ENCODE measurements at regions not wholly inside any gene's neighbourhood (a gene's known extent, or its start where the extent isn't known, plus 50 kb on each side); places are given as distances from the start of the nearest gene placed in this dataset.

DNA sequence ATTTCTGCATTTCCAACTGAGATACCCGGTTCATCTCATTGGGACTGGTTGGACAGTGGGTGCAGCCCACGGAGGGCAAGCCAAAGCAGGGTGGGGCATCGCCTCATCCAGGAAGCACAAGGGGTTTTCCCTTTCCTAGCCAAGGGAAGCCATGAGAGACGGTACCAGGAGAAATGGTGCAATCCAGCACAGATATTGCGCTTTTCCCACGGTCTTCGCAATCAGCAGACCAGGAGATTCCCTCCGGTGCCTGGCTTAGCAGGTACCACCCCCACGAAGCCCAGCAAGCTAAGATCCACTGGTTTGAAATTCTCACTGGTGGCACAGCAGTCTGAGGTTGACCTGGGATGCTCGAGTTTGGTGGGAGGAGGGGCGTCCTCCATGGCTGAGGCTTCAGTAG lies 527.0 kb downstream of the TLE1 start:
- no peak for DNase-seq

DNA sequence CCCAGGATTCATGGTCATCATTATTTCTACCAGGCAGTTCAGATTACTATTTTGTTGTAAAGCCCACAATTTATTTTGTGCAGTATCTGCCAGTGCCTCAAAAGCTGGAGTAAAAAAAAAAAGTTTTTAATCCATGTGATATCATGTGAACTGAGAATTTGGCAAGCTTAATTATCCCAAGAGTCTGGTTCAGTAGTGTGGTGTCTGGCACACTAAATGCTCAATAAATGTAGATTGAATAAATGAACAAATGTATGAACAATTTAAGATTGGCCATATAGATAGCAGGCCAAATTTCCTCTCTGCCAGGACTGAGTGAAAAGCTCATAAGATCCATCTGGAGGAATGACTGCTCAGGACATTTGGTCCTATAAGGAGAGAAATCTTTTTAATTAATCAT lies 533.0 kb downstream of the TLE1 start:
- no peak for DNase-seq

DNA sequence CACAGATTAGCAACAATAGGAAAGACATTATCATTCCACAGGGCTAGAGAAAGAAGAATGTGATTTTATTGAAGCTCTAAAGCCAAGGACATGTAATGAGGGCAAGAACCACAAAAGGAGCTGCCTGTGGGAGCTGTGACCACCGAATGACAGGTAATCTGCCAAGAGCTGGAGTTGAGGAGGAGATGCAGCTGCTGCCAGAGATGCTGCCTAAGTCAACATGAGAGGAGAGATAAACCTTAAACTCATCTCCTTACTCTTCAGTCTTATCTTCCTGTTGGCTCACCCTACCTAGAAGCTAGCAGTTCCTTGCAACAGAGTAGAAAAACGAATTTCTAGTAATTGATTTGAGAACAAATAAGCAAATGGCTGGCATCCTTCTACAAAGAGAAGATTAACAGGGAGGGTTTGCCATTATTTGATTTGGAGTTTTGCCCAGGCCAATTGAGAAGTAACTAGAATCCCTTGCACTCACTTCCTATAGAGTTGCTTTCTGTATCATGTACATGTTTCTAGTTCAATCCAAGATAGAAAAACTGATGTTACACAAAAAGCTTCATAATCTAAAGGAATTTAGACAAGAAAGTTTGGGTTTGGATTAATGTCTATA lies 539.2 kb downstream of the TLE1 start:
- peak; percentile 83 for DNase-seq

DNA sequence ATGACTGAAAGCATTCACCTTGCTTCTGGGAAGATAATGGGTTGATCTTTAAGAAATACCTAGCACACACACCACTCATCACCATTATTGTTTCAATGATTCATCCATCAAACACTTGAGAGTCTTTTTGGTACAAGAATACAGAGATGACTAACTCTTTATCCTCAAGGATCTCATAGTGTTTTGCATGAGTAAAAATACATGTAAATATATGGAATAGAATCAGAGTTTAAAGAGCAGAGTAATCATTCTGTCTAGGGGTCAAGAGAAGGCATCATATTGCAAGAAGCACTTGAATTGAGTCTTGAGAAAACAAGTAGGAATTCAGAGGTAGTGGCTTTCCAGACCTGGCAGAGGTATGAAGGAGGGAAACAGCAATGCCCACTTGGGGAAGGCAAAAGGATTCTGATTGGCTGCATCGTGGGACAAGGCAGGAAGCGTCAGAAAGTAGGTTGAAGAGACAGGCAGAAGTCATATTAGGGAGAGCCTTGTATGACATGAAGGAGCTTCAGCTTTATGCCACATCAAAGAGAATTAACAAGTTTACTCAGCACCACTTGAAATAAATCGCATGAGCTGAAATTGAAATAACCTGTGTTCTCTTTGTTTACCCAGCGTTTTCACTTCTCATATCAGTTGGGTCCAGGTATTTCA lies 542.5 kb downstream of the TLE1 start:
- DNase-seq = no peak

DNA sequence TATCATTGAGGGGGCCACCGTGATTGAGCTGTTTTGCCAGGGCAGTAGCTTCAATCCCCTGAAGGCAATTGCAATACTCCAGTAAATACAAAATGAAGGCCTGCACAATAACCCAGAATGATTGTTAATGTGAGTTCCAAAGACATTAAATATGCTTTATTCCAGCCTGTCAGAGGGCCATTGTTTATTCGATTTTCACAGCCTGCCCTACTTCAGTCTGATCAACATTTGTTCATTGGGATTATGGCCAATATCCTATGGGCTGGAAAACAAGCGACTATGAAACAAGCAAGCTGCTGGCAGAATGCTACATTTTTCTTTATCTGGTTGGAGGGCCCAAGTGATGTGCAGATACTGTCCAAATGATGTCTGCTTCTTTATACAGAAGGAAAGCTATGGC lies 543.1 kb downstream of the TLE1 start:
- DNase-seq = no peak

DNA sequence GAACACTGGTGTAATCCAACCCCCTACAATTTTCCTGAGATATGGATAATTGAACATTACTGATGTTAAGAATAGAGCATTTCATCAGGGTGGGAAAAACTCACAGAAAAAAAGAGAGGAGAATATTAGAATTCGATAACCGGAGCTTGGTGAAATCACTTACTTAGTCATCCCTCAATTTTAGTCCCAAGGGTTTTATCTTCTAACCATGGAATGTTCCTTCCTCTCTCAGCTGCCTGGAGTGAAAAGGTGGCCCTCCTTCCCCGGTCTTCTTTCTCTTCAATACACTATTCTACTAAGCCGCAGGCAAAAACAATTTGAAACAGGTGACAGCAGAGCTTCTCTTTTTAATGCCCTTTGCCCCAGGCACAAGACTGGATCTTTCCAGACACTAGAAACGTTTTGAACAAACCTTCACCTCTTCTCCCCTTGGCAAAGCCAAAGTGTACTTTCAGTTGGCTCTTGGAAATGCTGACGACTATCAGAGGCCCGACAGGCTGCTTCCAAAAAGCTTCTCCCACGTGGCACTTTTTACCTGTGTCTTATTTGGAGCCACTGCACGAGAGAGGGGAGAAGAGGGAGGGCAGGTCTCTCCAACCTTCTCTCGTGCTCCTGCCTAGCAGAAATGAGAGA lies 543.9 kb downstream of the TLE1 start:
- no peak for DNase-seq

DNA sequence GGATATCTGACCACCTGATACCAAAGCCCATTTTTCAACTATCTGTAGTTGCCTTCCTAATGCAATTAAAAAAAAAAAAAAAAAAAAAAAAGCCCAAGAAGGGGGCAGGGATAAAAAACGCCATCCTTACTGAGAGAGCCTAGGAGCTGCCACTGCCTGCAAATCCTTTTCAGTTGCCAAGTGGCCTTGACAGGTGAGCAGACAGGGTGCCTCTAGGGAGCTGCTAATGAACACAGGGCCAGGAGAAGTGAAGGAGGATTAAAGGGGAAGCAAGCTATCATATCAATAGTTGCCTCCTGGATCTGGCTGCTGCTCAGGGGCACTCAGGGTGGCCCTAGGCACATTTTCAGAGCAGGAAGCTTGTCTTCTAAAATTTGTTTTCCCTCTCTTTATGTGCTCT lies 547.4 kb downstream of the TLE1 start:
- DNase-seq = no peak

DNA sequence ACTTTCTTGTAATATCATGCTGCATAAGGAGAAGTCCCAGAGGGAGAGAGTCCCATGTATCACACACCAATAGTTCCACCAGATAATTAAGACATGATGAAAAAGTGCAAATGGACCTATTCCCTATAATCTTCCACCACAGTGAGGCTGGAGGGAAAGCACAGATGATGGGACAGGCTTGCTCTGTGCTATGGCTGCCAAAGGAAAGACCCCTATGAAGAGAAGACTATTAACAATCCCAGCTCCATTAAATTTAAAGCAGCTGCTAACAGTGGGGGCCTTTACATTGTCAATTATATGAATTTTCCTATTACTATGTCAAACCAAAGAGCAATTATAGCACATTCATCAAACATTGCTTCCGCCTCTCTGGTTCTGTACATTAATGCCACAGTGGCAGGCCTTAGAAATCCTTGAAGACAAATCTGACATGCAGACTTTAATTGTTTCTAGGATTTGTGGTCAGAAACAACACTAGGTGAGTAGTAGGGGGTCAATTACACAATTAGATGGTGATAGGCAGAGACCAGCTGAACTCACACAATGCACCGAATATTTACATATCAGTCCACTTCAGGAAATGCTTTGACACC lies 551.3 kb downstream of the TLE1 start:
- no peak for DNase-seq

DNA sequence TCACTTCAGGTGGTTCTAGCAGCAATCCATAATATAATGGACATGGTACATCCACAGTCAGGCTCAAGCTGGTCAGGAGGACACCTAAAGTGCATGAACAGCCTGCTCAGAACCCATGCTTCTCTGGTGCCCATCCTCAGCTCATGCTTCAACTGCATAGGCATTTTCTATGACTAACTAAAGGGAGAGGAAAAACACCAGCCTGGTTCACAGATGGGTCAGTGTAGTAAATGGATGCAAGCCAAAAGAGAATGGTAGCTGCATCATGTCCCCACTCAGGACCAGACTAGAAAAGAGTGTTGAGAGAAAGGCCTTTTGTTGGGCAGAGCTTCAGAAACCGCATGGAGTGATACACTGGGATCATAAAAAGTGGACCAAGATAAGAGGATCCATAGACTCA lies 556.6 kb downstream of the TLE1 start:
- no peak for DNase-seq

DNA sequence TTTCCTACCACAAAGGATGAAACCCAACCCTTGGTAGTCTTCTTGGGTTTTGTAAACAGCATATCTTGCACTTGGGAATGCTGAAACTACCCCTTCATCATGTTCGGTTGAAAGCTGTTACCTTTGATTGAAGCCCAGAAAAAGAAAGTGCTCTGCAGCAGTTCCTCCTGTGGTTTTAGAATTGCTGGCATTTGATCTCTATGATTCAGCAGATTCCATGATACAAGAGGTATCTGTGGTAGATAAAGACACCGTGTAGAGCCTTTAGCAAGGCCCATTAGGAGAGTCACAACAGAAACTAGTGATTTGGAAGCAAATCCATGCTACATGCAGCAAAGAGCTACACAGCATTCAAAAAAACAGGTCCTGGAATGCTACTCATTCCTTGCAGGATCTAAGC lies 557.0 kb downstream of the TLE1 start:
- DNase-seq = no peak

DNA sequence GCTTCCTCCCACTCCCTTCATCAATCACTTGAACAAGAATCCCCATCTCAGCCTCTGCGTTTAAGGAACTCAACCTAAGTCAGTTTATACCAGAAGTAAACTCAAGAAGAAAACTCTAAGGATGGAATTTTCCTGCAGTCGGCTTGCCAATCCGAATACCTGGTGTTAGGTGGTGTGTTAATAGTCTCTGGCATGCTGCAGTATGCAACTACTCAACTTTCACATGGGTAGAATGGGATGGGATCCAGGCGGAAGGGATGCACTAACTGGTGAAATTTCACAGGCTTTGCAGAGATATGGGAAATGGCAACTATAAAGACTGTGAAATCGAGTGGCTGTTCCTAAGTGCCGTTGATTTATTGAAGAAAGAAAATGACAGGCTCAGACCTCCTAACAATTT lies 560.6 kb downstream of the TLE1 start:
- no peak for DNase-seq

DNA sequence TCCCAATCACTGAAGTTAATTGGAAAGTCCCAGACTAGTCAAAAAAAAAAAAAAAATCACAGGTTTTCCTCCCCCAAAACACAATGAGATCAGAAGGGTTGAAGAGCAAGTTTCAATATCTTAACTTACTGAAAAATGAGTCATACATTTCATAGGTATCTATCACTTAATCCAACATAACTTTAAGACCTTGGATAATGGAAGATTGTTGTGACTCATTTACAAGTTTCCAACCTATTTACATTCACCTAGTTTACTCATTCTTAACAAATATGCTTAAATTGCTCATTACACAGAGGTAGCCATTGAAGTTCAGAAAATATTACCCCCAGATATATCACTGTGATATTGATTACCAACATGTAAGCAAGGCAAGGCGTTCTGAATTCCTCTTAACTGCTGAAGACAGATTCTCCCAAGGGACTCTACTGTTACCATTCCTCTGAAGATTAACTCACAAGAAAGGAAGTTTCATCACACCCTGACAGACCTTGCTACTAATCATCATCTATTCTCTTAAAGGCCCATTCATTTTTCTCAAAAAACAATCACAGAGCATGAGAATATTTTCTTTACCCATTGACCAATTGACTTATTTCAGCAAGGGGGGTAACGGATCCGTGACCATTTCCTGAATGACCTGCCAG lies 563.8 kb downstream of the TLE1 start:
- DNase-seq = no peak

DNA sequence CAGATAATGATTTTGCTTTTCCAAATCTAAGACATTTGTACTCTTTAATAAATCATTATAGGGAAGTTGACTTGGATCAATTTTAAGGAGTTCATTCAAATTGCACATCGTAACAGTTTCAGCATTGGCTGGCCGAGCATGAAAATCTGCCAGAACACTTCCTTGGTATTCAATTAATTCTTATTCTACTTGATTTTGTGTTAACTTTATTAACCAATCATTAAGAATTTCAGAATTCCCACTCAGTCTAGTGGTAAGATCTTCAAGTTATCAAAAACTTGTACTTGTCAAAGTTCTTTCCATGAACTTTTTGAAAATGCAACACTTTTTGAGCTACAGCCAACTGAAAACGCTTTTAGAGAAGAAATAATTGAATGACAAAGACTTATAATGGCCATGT lies 565.8 kb downstream of the TLE1 start:
- no peak for DNase-seq

DNA sequence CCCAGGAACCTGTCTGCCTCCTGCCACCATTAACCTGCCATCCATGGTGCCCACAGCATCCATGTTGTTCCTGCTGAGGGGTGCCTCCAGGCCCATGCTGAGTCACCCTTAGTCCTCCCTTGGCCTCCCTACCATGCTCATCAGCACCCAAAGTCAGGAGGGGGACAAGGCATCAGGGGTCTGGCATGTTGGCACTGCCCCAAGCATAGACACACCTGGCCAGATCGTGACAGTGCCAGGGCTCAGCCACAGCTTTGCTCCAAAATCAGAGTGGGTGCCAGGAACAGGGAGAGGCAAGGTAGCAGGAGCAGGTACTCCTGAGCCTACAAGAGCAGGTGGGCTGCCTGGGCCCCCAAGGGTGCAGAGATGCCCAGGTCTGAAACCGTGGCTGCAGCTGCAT lies 566.6 kb downstream of the TLE1 start:
- no peak for DNase-seq

DNA sequence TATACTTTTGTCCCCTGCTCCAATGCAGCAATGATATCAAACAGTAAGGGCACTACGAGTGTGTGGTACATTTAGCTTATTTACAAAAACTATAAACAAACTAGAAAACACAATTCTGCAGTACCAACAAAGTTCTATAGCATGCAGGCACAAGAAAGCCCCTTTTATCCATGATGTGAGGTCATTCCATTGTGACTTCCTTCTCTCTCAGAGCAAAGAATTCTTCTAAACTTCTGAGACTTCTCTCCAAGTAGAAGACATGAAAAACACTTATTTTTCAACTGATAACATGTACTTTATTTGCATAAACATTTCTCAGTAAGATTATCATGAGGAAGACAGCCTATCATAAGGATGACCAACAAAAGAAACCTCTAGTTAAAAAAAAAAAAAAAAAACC lies 569.8 kb downstream of the TLE1 start:
- no peak for DNase-seq

DNA sequence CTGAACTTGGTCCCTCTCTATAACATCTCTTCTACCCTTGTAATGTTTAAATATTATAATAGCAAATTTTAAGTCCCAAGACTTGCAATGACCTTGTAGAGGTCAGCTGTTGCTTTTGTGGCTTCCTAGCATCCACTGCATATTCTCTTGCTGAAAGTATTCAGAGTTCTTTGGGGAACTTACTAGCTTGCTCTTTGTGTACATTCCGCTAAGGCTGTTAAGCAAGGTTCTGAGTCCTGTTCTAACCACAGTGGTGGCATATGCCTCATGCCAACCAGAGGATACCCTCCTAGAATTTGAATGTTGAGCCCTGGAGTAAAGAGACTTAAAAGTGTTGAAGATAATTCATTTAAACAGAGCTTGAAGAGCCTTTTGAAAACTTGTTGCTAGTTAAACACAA lies 570.9 kb downstream of the TLE1 start:
- no peak for DNase-seq

DNA sequence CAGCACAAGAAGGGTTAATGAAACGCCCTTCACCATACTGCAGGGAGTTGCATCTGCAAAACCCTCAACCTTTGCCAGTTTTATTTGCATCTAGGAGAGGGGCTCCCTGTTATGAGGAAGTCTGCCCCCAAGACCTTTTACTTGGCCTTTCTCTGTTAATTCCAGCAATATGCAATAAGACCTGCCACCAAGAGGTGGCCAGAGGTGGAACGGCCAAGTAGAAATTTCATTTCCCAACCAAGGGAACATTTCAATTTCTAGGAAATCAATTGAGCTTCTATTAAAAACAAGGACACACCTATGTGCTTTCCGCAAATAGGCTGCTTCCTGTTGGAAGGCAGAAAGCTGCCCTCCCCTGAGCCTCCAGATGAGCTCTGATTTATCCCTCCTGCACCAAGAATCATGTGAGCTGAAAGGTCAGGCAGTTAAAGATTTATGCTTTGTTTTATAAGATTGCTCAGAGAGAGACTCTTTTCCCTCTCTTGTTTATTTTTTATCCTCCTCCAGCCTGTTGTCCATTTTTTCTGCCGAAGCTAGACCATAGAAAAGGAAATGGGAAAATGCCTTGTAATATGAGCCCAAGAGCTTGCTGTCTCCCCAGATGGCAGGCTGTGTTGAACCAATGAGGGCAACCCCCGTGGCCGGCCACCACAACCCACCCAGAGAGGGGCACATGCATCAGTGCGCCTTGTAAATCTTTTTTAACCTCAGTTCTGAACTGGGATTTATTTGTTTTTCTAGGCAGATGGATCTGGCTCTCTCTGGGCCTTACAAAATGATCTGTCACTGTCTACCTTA lies 572.8 kb downstream of the TLE1 start:
- DNase-seq = peak; percentile 17

DNA sequence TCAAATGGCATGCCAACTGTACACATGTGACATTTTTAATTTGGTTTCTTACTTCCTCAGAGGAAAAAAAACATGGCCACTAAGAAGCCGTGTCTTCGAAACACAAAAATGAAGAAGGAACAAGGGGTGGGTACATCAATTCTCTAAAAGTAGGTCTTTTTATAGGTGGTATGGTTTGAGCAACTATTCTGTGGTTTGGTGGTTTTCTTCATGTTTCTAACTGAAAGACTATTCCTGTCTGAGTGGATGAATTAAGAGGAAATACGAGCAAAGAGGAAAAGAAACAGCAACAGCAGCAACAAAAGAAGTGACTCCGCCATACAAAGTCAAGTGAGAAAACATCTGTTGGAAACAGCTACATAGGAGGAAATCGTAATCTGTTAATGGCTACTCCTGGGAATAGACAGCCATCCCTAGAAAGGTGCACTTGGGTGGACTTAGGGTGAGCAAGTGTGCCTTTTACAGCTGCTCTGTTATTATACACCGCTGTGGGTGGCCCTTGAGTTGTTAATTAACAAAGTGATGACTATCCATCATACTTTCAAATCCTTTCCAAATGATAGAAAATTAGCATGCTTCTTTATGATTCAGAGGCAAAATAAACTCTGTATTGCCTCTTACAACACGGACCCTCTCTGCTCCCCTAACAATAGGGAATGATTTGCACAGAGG lies 575.8 kb downstream of the TLE1 start:
- DNase-seq = peak; percentile 81

DNA sequence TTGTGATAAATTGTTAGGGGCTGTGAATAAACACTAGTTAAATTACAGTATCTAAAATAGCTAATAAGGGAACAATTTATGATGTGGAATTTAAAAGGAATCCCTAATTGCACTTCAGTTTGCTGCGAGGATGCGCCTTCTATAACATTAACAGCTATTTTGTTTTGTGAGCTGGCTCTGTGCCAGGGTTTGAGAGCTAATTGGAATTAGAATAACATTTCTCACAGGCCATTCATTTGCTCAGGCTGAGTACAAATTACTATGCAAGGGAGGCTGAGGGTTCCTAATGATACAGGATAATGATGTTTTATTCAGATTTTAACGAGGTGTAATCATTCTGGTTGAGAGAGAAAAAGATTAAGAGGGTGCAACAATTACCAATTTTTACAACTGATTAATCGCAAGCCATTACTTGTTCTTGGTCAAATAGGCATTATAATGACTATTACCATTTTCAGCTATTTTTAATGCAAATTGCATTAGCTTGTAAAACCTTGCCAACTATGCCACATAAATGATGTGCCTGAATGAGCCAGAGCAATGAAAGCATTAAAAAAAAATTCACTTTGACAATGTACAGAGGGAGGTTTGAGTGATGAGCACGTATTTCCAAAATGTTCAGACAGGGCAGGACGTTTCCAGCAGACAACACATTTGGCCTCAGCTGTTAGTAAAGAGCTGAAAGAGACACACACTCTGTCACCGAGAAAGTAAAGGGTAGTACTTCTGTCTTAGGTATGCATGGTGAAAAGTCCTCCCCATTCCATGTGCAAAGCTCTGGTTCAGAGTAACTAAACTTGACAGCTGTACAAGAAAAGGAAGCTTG lies 576.5 kb downstream of the TLE1 start:
- no peak for DNase-seq

DNA sequence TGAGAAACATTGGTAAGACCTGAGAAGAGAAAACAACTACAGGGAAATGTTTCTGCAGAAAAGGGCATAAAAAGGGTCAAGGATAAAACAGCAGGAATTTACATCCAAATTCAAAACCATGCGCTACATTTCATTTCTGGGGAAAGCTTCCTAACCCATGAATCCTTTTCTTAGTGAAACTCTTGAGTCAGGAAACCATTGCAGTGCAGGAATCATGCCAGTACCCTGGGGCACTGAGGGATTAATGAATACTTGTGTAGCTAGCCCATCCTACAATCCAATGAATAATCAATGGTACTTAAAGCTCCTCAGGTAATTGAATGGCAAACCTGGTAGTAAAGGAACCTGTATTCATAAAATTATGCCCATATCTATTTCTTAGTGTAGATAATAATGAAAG lies 580.5 kb downstream of the TLE1 start:
- DNase-seq = no peak

DNA sequence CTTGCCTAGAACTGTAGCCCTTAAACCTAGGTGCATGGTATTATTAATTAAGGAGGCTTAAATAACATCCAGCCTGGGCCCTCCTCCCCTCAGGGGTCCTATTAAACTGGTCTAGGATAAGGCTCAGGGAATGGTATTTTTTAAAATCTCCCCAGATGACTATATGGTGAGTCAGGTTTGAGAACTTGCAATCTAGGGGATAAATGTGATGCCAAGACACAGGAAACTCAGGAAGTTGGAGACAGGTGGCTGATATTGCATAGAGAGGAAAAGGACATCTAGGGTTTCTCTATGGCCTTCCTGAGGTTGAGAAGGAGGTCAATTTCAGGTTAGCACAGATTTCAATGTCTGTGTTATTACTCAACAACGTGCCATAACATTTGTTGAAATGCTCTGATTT lies 581.0 kb downstream of the TLE1 start:
- no peak for DNase-seq

All from DMS153 (cell line).